HG02759 (cell line): ENCODE measurements at regions not wholly inside any gene's neighbourhood (a gene's known extent, or its start where the extent isn't known, plus 50 kb on each side); places are given as distances from the start of the nearest gene placed in this dataset.

Experiments
- ATAC-seq: cut with Tn5 transposase; IDR thresholded peaks from one replicate; pipeline ENCODE4 v1.9.1; 2021; ENCODE audit warnings: mild to moderate bottlenecking, moderate library complexity; ENCODE audit not compliant: unreplicated experiment

DNA sequence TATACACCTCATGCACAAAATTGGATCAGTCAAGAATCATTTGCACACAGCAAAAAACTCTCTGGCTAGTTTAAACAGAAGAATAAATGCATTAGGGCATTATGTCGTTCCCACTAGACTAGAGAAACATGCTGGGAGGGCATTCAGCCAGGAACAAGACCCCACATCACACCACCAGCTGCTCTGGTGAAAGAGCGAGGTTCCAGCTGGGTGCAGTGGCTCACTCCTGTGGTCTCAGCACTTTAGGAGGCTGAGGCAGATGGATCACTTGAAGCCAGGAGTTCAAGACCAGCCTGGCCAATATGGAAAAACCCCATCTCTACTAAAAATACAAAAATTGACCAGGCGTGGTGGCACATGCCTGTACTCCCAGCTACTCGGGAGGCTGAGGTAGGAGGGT is 52.1 kb upstream of the BACE2 start:
- ATAC-seq: no peak
